ENCODE measurements at regions not wholly inside any gene's neighbourhood (a gene's known extent, or its start where the extent isn't known, plus 50 kb on each side); places are given as distances from the start of the nearest gene placed in this dataset.

- no peak for DNase-seq
Observed at GRCh38 chr4:173919196-173919595, 364.3 kb downstream of the FBXO8 start.

DNA sequence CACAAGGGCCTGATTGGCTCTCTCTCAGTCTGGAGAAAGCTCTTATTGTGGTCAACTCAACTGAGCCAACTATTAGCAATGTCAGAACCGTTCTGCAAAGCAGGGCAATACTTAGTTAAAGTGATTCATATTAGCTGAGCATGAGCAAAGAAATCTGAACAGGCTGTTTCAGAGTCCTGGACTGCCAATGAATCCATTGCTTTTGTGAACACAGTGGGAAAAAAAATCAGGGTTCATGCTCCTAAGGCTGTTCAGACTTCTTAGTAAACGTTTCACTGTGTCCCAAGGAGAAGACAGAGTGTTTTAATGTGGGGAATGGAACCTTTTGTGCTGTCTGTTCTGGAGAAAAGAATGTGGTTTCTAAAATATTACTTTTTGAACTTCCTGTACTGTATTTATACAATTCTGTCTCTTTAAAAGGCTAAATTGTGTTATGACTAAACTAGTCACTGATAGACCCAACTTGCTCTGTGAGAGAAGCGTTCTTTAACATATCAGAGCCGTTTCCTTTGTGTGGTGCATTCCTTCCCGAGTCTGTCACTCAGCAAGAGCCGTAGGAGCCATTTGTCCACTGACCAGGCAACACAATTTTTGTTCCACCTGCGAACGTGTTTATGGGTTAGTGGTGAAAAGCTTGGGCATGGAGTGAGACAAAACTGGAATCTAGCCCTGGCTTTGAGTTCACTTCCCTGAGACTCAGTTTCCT, 366.1 kb downstream of the FBXO8 start:
- DNase-seq: no peak

GRCh38 chr4:173913496-173913895, 370.0 kb downstream of the FBXO8 start:
- no peak for DNase-seq

GRCh38 chr4:173912384-173912783, 371.1 kb downstream of the FBXO8 start:
- DNase-seq: no peak

DNA sequence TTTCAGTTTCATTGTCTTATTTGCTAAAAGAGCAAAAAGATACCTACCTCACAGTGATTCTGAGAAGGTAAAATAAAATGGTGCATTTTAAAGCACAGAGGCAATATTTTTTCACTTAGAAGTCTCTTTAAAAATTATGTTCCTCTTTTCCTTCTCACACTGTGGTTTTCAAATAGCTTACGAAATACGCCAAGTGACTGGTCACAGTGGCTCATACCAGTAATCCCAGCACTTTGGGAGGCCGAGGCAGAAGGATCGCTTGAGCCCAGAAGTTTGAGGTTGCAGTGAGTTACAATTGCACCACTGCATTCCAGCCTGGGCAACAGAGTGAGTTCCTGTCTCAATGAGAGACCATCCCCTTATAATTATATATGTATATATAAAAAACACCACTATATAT, 372.6 kb downstream of the FBXO8 start:
- peak; percentile 89 for DNase-seq

DNA sequence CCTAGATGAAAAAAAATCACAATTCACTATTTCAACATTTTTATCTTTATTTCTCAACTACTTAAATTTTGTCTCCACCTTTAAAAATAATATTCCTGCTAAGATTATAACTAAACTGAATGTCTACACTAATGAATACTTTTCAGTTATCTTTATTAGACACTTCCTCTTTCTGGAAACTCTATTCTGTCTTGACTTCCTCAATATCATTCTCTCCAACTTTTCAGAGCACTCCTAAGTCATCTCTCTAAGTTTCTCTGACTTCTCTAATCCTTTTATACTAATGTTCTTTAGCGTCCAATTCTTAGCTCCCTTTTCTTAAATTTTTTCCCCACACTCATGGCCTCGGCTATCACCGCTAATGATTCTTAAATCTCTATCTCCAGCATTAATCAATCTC, 374.2 kb downstream of the FBXO8 start:
- peak; percentile 82 for DNase-seq

- no peak for DNase-seq
Observed at GRCh38 chr4:173899813-173900212, 369.8 kb upstream of the HAND2 start.

DNA sequence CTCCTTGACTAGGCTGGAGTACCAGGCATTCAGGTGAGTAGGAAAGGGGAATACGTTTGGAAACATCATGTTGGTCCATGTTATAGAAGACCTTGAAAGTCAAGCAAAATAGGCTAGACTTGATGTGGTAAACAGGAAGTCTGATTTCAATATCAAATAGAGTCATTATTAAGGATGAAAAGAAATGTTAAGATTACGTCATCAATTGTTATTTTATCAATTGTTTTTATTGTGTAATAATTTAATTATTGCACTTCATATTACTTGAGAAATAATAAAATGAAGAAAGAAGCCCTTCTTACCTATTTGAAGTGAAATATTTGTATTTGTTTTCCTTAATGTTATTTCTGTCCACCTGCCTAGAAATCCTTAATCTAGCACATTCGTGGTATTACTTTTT, 361.0 kb upstream of the HAND2 start:
- no peak for DNase-seq

DNA sequence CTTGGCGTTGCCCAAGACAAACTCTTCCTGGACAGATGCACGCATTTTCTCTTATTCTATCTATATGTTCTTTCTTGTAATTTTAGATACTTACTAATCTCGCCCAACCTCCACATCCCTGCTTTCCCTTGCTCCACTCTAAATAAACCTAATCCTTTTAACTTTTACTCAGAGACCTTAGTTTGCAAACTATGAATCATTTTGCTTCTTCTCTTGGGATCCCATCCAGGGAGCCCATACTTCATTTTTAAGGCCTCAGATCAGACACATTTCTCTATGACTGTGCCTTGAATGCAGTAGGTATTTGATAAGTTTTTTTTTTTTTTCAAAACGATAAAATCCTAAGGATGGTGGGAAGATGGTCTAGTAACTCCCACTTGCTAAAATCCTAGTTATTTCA, 353.8 kb upstream of the HAND2 start:
- DNase-seq: no peak

GRCh38 chr4:173880897-173881296, 350.9 kb upstream of the HAND2 start:
- DNase-seq: no peak

- no peak for DNase-seq
Observed at GRCh38 chr4:173879509-173879908, 349.5 kb upstream of the HAND2 start.

DNA sequence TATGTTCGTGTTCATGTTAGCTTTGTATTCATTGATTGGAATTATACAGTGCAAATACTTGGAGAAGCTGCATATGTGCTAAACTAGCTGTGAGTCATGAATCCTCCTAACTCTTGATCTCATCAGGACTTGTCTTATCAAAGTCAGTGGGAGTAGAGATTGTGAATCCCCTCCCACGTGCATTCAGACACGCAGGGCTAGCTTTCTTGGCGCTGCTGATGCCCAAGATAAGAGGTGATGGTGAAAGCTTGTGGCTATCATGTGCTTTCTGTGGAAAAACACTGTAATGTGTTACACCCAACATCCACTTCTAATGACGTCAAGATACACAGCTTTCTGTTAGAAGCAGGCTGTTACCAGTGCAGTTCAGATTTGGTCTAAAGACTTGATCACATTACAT, 348.7 kb upstream of the HAND2 start:
- DNase-seq: peak; percentile 86

DNA sequence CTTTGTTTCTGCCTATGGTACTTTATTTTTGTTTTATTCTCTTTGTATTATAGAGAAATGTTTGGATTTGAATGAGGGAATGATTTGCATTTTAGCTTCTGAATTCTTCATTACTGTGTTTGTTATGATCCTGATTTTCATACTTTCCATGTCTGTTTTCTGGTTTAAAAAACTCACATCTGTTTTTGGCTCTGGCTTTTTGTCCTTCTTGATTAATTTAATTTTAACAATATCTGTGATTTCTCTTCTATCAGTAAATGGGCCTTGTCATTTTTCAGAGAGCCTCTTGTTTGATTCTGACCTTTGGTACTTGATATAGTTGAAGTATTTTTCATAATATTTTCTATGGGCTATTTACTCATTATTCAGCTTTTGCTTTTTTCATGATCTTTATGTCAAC, 341.6 kb upstream of the HAND2 start:
- no peak for DNase-seq

DNA sequence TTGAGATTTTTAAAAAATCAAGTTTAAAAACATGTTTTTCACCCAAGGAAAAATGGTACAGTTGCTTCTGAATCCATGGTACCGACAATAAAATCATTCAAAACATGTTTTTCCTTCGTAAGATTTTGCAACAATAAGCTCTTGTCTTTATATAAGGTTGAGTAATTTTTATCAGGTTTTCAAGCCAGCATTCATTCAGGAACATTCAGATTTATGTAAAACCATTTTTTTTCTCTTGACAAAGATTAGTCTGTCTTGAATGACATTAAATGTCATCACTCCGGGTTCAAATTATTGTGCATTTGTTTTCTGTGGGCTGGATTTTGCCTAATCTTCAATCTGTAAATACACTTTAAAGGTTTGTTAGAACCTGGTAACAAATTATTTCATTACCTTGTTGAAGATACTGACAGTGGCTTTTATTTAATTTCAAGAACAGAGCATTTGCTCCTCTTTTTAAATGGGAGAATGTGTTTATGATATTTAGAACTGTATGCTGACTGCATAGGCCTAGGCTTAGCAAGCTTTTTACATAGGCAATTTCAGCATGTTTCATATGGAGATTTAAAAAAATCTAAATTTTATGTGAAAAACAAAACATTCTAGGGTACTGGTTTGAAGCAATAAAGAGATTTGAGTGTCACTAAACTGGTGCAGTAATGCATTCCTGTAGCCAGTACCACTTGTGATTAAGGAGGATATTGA, 336.4 kb upstream of the HAND2 start:
- no peak for DNase-seq

DNA sequence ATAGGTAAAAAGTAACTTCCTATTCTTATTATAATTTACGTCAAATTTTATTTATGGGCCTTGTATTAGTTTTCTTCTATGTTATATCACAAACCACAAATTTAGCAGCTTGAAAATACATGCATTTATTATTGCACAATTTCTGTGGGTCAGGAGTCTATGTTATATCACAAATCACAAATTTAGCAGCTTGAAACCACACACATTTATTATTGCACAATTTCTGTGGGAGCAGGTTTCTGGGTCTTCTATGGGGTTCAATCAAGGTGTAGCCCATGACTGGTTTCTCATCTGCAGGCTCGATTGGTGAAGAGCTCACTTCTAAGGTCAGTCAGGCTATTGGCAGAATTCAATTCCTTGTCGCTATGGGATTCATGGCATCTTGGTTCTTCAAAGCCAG, 332.7 kb upstream of the HAND2 start:
- DNase-seq: no peak

DNA sequence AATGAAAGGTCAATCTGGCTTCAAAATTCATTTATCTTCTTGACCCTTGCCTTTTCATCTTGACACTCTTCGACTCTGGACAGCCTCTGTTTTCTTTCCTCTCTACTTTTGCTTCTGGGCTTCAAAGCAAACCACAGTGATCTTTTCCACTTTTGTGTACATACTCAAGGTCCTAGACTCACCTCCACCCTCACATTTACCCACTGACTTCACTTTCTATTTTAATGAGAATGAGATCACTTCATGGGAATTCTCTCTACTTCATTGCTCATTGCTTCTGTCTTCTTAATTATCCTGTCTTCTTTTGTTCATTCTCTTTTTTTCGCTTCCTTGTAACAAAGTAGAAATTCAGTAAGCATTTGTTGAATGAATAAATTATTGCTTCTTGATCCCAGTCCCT, 330.1 kb upstream of the HAND2 start:
- no peak for DNase-seq

GRCh38 chr4:173859091-173859713, 329.2 kb upstream of the HAND2 start:
- no peak for DNase-seq

GRCh38 chr4:173858471-173858870, 328.4 kb upstream of the HAND2 start:
- no peak for DNase-seq

GRCh38 chr4:173857828-173858227, 327.8 kb upstream of the HAND2 start:
- DNase-seq: no peak

GRCh38 chr4:173855015-173855414, 325.0 kb upstream of the HAND2 start:
- no peak for DNase-seq

GRCh38 chr4:173852775-173853174, 322.7 kb upstream of the HAND2 start:
- no peak for DNase-seq

DNA sequence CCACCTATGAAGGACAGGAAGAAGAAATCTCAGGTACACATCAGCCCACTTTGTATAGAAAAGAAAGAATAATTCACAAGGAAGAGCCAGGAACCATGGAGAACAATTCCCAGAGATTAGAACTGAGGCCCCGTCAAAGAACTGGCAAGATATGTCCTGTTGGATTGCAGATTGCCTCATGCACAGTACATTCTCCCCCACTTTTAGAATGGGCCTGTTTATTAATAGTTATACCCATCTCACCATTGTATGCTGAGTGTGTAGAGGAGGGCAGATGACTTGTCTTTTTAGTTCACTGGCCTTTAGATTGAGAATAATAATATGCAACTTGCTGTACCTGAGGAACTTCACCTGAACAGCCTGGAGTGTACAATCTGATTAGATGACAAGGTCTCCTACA, 315.6 kb upstream of the HAND2 start:
- DNase-seq: no peak

DNA sequence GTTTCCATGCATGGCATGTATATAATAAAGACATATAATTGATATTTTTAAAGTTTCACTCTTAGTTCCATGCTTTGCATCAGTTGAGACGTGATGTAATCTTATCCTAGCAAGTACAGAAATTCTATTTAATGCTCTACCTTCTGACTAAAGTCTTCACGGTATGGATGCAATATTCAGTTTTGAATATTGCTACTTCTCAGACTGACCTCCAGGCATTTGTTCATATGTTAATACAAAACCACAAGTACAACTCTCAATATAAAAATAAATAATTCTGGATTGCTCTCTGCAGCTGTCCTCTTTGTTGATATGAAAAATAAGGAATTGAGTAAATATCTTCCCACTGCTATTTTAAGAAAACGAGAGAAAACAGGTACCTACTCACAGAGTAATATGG, 309.8 kb upstream of the HAND2 start:
- DNase-seq: no peak

GRCh38 chr4:173837517-173837916, 307.5 kb upstream of the HAND2 start:
- DNase-seq: no peak
